Lung (tissue), 11 donors: ENCODE measurements at regions not wholly inside any gene's neighbourhood (a gene's known extent, or its start where the extent isn't known, plus 50 kb on each side); places are given as distances from the start of the nearest gene placed in this dataset.
A peak's percentile ranks its signal among the peaks of the same experiment; 100 is the strongest.

Experiments used
- ATAC-seq: fragments of 200-7000 bp; cut with Tn5 transposase; one replicate; pipeline ENCODE4 v1.9.1; 2020; ENCODE audit warnings: moderate number of reproducible peaks; ENCODE audit not compliant: insufficient read depth, low FRiP score
- DNase-seq, 3 donors: peaks; one replicate each; pipeline ENCODE4 v3.0.0-alpha.2; 2013 to 2017
- H3K27ac ChIP-seq, 2 donors: one replicate each; pipeline ENCODE4 v1.5.1; 2013; ENCODE audit warnings: mild to moderate bottlenecking in 2 of 2, moderate library complexity in 2 of 2, control low read depth in 1 of 2, inconsistent platforms in 1 of 2, low read depth in 1 of 2, low read length in 1 of 2
- H3K27me3 ChIP-seq, 3 donors: one replicate each; pipeline ENCODE4 v1.5.1; 2013; ENCODE audit warnings: low read length in 2 of 3; ENCODE audit not compliant: control insufficient read depth in 3 of 3, insufficient read depth in 3 of 3
- H3K36me3 ChIP-seq, 4 donors: one replicate each; pipeline ENCODE4 v1.5.1; 2013; ENCODE audit warnings: low read length in 4 of 4, mild to moderate bottlenecking in 1 of 4, moderate library complexity in 1 of 4; ENCODE audit not compliant: control insufficient read depth in 4 of 4, insufficient read depth in 4 of 4
- H3K4me1 ChIP-seq, 5 donors: one replicate each; pipeline ENCODE4 v1.5.1; 2013; ENCODE audit warnings: low read length in 5 of 5, mild to moderate bottlenecking in 2 of 5, moderate library complexity in 1 of 5; ENCODE audit not compliant: control insufficient read depth in 5 of 5, insufficient read depth in 5 of 5
- H3K4me3 ChIP-seq: one replicate; pipeline ENCODE4 v1.5.1; 2013; ENCODE audit warnings: mild to moderate bottlenecking, control low read depth, moderate library complexity
- H3K9ac ChIP-seq, 2 donors: one replicate each; pipeline ENCODE4 v1.5.1; 2013; ENCODE audit warnings: low read length in 2 of 2, control low read depth in 1 of 2; ENCODE audit not compliant: insufficient read depth in 1 of 2
- H3K9me3 ChIP-seq, 4 donors: one replicate each; pipeline ENCODE4 v1.5.1; 2013; ENCODE audit warnings: low read length in 3 of 4, mild to moderate bottlenecking in 1 of 4, moderate library complexity in 1 of 4; ENCODE audit not compliant: control insufficient read depth in 4 of 4, insufficient read depth in 3 of 4
- CTCF ChIP-seq: IDR thresholded peaks from 2 replicates; pipeline ENCODE4 v1.5.1; 2012; ENCODE audit warnings: mild to moderate bottlenecking; ENCODE audit errors: control extremely low read depth, extremely low read depth
- WGBS, 2 donors: extraction: QIAGEN DNeasy Blood & Tissue Kit; methylation state at CpG; one replicate each; pipeline ENCODE4 v1.1.7; 2013; 5-methylcytosine and 5-hydroxymethylcytosine counted together
- donor health status: control.
- donor health status: control.
- donor health status: Bipolar disorder and iron deficiency.
- donor health status: healthy.
- donor health status: DM: yes; HTN: yes; CAD: no.

GRCh38 chrX:121598356-121598755, 550.9 kb downstream of the GLUD2 start:
- ATAC-seq (no peak), DNase-seq (no peak)
- 82 to 88% methylated on average over 2 of the region's 2 CpGs for WGBS, 2 donors
- H3K4me3 ChIP-seq, result no peak overlapping the region
- H3K27ac ChIP-seq, result no peak overlapping the region
- no peaks in the 10 kb centered on the region for H3K4me1 ChIP-seq
- H3K36me3 ChIP-seq, result no peaks in the 10 kb centered on the region
- no peak for TF ChIP-seq CTCF
- no peaks in the 10 kb centered on the region for H3K9me3 ChIP-seq
- no peaks in the 10 kb centered on the region for H3K27me3 ChIP-seq
- H3K9ac ChIP-seq, result no peak overlapping the region

- Histone ChIP-seq H3K36me3 (no peaks in the 10 kb centered on the region), H3K4me1 (no peaks in the 10 kb centered on the region), H3K27ac (no peak overlapping the region), H3K4me3 (no peak overlapping the region), H3K9ac (no peak overlapping the region), H3K27me3 (no peaks in the 10 kb centered on the region), H3K9me3 (no peaks in the 10 kb centered on the region)
- TF ChIP-seq CTCF, result no peak
- DNase-seq (no peak), ATAC-seq (no peak)
- WGBS, 2 donors, result 71 to 100% methylated on average over 2 of the region's 2 CpGs
Observed at GRCh38 chrX:121635141-121635540, 587.7 kb downstream of the GLUD2 start.

- H3K4me1 ChIP-seq, result no peaks in the 10 kb centered on the region
- ATAC-seq (no peak), DNase-seq (no peak)
- TF ChIP-seq CTCF, result no peak
- no peak overlapping the region for H3K9ac ChIP-seq
- no peak overlapping the region for H3K27ac ChIP-seq
- no peak overlapping the region for H3K4me3 ChIP-seq
- H3K36me3 ChIP-seq, result no peaks in the 10 kb centered on the region
- H3K27me3 ChIP-seq, result no peaks in the 10 kb centered on the region
- no peaks in the 10 kb centered on the region for H3K9me3 ChIP-seq
Observed at GRCh38 chrX:121639781-121640180, 592.4 kb downstream of the GLUD2 start.

DNA sequence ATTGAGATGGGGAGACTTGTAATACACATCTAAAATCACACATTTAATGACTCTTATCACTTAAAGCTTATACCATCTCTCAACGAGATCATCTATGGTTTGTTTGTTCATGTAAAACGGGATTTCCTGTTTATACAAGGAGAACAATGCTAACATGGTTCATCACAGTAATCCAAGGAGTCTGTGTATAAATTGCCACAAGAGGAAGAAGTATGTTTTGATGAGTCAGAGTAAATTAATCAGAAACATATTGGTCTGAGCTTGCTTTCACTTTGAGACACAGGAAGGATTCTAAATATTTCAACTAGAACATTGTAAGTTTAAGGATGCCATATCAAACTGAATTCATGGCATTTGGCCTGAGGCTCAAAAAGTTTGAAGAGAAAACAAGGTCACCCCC, 594.1 kb downstream of the GLUD2 start:
- TF ChIP-seq CTCF, result no peak
- no peak overlapping the region for H3K4me3 ChIP-seq
- peak in 2 of 3 donors; percentile 1 to 11 for DNase-seq
- H3K4me1 ChIP-seq, result no peaks in the 10 kb centered on the region
- no peaks in the 10 kb centered on the region for H3K27me3 ChIP-seq
- H3K27ac ChIP-seq, result no peak overlapping the region
- H3K36me3 ChIP-seq, result no peaks in the 10 kb centered on the region
- H3K9me3 ChIP-seq, result no peaks in the 10 kb centered on the region
- no peak for ATAC-seq
- WGBS, 2 donors, result 22 to 41% methylated on average over 2 of the region's 2 CpGs
- H3K9ac ChIP-seq, result no peak overlapping the region
